MM.1S (cell line): ENCODE measurements at regions not wholly inside any gene's neighbourhood (a gene's known extent, or its start where the extent isn't known, plus 50 kb on each side); places are given as distances from the start of the nearest gene placed in this dataset.

Experiments
- DNase-seq: peaks from one replicate; pipeline ENCODE4 v3.0.0-alpha.2; 2015
- H2AFZ ChIP-seq: fragments of 300-600 bp; sonication (generic); 2 replicates; pipeline ENCODE4 v1.6.0; 2016; ENCODE audit warnings: antibody characterized with exemption, low read length
- H3F3A ChIP-seq: fragments of 300-600 bp; sonication (generic); 2 replicates; pipeline ENCODE4 v1.6.1; 2016; ENCODE audit warnings: mild to moderate bottlenecking, antibody characterized with exemption, low read length, moderate library complexity, mixed read lengths; ENCODE audit not compliant: insufficient read depth
- H3K27ac ChIP-seq: fragments of 300-600 bp; sonication (generic); 2 replicates; pipeline ENCODE4 v1.5.1; 2016; ENCODE audit warnings: mild to moderate bottlenecking, low read length
- H3K27me3 ChIP-seq: fragments of 300-600 bp; sonication (generic); replicated peaks from 2 replicates; pipeline ENCODE4 v1.6.0; 2016; ENCODE audit warnings: low read length; ENCODE audit not compliant: insufficient read depth
- H3K36me3 ChIP-seq: fragments of 300-600 bp; sonication (generic); replicated peaks from 2 replicates; pipeline ENCODE4 v1.6.1; 2016; ENCODE audit warnings: mild to moderate bottlenecking, low read length, mixed read lengths; ENCODE audit not compliant: insufficient read depth
- H3K4me1 ChIP-seq: fragments of 300-600 bp; sonication (generic); 2 replicates; pipeline ENCODE4 v1.6.1; 2016; ENCODE audit warnings: low read length, mixed read lengths
- H3K4me2 ChIP-seq: fragments of 300-600 bp; sonication (generic); 2 replicates; pipeline ENCODE4 v1.6.0; 2016; ENCODE audit warnings: low read depth, low read length
- H3K4me3 ChIP-seq: fragments of 300-600 bp; sonication (generic); 2 replicates; pipeline ENCODE4 v1.5.1; 2016; ENCODE audit warnings: low read length, mixed read lengths
- H3K79me2 ChIP-seq: fragments of 300-600 bp; sonication (generic); 2 replicates; pipeline ENCODE4 v1.6.1; 2016; ENCODE audit warnings: mixed run types, low read length, mixed read lengths
- H3K9ac ChIP-seq: fragments of 300-600 bp; sonication (generic); 2 replicates; pipeline ENCODE4 v1.6.1; 2016; ENCODE audit warnings: low read length, mixed read lengths
- H3K9me2 ChIP-seq: fragments of 300-600 bp; sonication (generic); replicated peaks from 2 replicates; pipeline ENCODE4 v1.6.1; 2016; ENCODE audit warnings: mild to moderate bottlenecking, low read length, mixed read lengths; ENCODE audit not compliant: insufficient read depth
- H3K9me3 ChIP-seq: fragments of 300-600 bp; sonication (generic); replicated peaks from 2 replicates; pipeline ENCODE4 v1.6.1; 2016; ENCODE audit warnings: mild to moderate bottlenecking, low read length, mixed read lengths; ENCODE audit not compliant: insufficient read depth
- H4K20me1 ChIP-seq: fragments of 300-600 bp; sonication (generic); 2 replicates; pipeline ENCODE4 v1.6.1; 2016; ENCODE audit warnings: mild to moderate bottlenecking, low read length, moderate library complexity, mixed read lengths; ENCODE audit not compliant: insufficient read depth
- EZH2 ChIP-seq: fragments of 300-600 bp; sonication (generic); optimal IDR thresholded peaks from 2 replicates; pipeline ENCODE3; 2017; ENCODE audit warnings: low read depth, mild to moderate bottlenecking, antibody characterized with exemption, low read length, mixed read lengths
- EZH2phosphoT487 ChIP-seq: fragments of 300-600 bp; sonication (generic); IDR thresholded peaks from 2 replicates; pipeline ENCODE4 v1.6.1; 2018; ENCODE audit warnings: antibody characterized with exemption, low read length
- TF ChIP-seq, protein P1 (sequence below): fragments of 300-600 bp; sonication (generic); IDR thresholded peaks from 2 replicates; pipeline ENCODE4 v1.5.1; 2016; ENCODE audit warnings: antibody characterized with exemption, low read length, mixed read lengths

DNA sequence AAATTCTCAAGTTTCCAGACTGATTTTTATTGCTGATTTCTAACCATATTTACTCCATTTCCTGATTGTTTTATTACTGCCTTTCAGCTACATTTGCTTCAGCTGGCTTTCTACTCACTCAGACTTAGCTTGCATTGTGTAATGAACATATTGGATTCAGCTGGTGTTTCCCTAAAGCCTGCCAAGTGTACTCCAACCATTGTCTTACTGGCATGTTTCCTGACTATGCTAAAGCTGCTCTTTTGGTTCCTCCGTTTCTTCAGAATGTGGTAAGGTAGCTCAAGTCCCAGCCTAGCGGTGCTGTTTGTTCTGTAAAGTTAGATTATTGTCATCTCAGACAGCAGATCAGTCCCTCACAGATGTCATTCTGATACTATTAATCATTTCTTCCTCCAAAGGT, 53.1 kb upstream of the GLRA2 start:
- H3K4me1 ChIP-seq, result no peaks in the 10 kb centered on the region
- no peak overlapping the region for H3K27ac ChIP-seq
- H3K4me2 ChIP-seq, result no peak overlapping the region
- no peak overlapping the region for H3K9ac ChIP-seq
- H2AFZ ChIP-seq, result no peak overlapping the region
- no peaks in the 10 kb centered on the region for H3K9me3 ChIP-seq
- no peaks in the 10 kb centered on the region for H3K9me2 ChIP-seq
- H3K27me3 ChIP-seq, result no peaks in the 10 kb centered on the region
- no peaks in the 10 kb centered on the region for H4K20me1 ChIP-seq
- no peak for DNase-seq
- no peaks in the 10 kb centered on the region for H3K79me2 ChIP-seq
- TF ChIP-seq EZH2 (no peak), EZH2phosphoT487 (no peak)
- TF ChIP-seq, protein P1, sequence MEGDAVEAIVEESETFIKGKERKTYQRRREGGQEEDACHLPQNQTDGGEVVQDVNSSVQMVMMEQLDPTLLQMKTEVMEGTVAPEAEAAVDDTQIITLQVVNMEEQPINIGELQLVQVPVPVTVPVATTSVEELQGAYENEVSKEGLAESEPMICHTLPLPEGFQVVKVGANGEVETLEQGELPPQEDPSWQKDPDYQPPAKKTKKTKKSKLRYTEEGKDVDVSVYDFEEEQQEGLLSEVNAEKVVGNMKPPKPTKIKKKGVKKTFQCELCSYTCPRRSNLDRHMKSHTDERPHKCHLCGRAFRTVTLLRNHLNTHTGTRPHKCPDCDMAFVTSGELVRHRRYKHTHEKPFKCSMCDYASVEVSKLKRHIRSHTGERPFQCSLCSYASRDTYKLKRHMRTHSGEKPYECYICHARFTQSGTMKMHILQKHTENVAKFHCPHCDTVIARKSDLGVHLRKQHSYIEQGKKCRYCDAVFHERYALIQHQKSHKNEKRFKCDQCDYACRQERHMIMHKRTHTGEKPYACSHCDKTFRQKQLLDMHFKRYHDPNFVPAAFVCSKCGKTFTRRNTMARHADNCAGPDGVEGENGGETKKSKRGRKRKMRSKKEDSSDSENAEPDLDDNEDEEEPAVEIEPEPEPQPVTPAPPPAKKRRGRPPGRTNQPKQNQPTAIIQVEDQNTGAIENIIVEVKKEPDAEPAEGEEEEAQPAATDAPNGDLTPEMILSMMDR, result no peak
- no peaks in the 10 kb centered on the region for H3K36me3 ChIP-seq
- H3K4me3 ChIP-seq, result no peak overlapping the region
- no peaks in the 10 kb centered on the region for H3F3A ChIP-seq

DNA sequence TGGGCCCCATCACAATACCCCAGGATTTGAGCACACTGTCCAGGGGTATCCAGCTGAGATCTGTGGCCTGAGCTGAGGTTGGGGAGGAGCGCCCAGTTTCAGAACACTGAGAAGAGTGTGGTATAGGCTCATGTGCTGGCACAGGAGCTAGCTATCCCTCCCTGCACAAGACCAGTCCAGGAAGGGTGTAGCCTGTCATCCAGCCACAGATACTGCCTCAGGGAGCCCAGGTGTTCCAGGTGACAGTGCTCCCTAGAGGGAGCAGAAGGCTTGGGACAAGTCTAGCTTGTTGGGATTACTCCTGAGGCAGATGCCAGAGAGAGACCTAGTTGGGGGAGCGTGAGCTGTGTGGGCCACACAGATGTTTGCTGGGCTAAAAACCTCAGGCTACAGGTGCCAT, 79.6 kb upstream of the GLRA2 start:
- no peak for TF ChIP-seq EZH2
- TF ChIP-seq, protein P1, result no peak
- no peak for TF ChIP-seq EZH2phosphoT487
- no peak for DNase-seq
- no peak overlapping the region for H3K27ac ChIP-seq

DNA sequence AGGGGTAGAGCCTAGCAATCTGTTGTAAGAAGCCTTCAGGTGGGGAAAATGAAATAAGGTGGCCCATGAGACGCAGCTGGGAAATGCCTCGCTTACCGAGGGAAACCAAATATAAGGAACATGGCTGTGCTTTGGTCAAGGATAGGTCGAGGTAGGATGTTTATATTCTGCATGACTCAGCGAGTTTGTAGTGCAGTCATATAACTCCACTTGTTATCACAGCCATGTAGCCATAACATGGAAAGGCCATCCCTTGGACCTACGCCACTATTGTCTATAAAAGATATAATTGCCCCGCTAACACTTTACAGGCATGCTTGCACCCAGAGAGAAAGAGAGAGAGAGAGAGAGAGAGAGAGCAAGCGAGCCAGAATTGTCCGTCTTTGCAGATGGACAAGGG, 80.9 kb upstream of the GLRA2 start:
- Histone ChIP-seq H3K9me2 (no peaks in the 10 kb centered on the region), H3K79me2 (no peaks in the 10 kb centered on the region), H3K9me3 (no peaks in the 10 kb centered on the region), H3K4me1 (no peaks in the 10 kb centered on the region), H3K4me3 (no peak overlapping the region), H3K9ac (no peak overlapping the region), H2AFZ (no peak overlapping the region), H3K27me3 (no peaks in the 10 kb centered on the region), H3K4me2 (no peak overlapping the region), H4K20me1 (no peaks in the 10 kb centered on the region), H3K27ac (no peak overlapping the region), H3K36me3 (no peaks in the 10 kb centered on the region), H3F3A (no peaks in the 10 kb centered on the region)
- TF ChIP-seq, protein P1, result no peak
- TF ChIP-seq EZH2phosphoT487 (no peak), EZH2 (no peak)
- DNase-seq, result no peak

More for the DNA sequence above, 79.6 kb upstream of the GLRA2 start:
- Histone ChIP-seq H3K4me3 (no peak overlapping the region), H3K9me2 (no peaks in the 10 kb centered on the region), H2AFZ (no peak overlapping the region), H3K4me1 (no peaks in the 10 kb centered on the region), H3K27me3 (no peaks in the 10 kb centered on the region), H4K20me1 (no peaks in the 10 kb centered on the region), H3K9me3 (no peaks in the 10 kb centered on the region), H3K9ac (no peak overlapping the region), H3K79me2 (no peaks in the 10 kb centered on the region), H3K36me3 (no peaks in the 10 kb centered on the region), H3K4me2 (no peak overlapping the region), H3F3A (no peaks in the 10 kb centered on the region)
